Hematopoietic multipotent progenitor cell treated with erythropoietin and hydrocortisone succinate and interleukin-3 and kit ligand, for 4 days (in vitro differentiated cells): ENCODE measurements at regions not wholly inside any gene's neighbourhood (a gene's known extent, or its start where the extent isn't known, plus 50 kb on each side); places are given as distances from the start of the nearest gene placed in this dataset.
"Not testable (repeated sequence)": the region's sequence is repeated elsewhere in the genome, so short reads cannot be mapped to it uniquely, and the experiment has no call there.

ENCODE experiments used
- DNase-seq: peaks from one replicate; pipeline ENCODE4 v3.0.0-alpha.2; 2015

DNA sequence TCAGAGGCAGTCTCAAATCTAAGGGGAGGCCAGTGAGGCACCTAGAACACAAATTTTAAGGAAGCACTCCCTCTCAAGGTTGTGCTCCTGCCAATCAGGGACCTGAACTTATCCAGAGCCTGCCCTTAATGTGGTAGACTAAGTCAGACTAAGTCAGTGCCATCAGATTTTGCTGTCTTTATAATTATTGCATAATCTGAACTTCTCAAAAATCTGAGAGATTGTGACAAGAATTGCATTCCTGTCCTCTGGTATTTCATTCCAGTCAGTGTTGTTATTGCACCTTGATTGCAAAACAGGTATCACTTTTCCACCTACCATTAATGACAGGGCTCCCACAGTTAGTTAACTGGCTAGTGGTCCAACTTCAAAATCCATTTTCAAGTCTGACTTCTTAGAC lies 197.1 kb upstream of the HCN1 start:
- DNase-seq, result no peak

DNA sequence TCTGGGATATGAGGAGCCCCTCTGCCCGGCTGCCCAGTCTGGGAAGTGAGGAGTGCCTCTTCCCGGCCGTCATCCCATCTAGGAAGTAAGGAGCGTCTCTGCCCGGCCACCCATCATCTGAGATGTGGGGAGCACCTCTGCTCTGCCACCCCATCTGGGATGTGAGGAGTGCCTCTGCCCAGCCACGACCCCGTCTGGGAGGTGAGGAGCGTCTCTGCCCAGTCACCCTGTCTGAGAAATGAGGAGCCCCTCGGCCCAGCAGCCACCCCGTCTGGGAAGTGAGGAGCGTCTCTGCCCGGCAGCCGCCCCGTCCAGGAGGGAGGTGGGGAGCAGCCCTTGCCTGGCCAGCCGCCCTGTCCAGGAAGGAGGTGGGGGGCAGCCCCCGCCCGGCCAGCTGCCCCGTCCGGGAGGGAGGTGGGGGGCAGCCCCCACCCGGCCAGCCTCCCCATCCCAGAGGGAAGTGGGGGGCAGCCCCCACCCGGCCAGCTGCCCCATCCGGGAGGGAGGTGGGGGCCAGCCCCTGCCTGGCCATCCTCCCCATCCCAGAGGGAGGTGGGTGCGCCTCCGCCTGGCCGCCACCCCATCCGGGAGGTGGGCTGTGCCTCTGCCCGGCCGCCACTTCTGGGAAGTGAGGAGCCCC lies 194.4 kb upstream of the HCN1 start:
- not testable (repeated sequence) for DNase-seq

GRCh38 chr5:45862763-45863162 lies 166.6 kb upstream of the HCN1 start:
- no peak for DNase-seq

GRCh38 chr5:45847877-45848276 lies 151.7 kb upstream of the HCN1 start:
- DNase-seq, result no peak

DNA sequence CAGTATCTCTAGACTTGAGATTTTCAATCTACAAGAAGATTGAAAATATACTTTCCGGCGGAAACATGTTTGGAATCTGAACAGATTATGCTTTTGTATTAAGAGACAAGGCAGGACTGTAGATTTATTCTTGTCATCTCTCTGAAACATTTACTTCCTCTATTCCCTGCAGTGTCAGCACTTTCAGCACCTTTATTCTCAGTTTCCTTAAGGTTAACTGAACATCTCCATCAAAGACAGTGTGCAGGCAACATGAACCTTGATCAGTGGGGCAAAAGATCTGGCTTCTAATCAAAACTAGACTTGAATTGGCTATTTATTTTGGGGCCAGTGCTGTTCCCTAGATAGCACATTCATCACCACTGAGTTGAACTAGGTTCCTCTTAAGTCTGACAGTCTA lies 129.9 kb upstream of the HCN1 start:
- DNase-seq, result no peak

DNA sequence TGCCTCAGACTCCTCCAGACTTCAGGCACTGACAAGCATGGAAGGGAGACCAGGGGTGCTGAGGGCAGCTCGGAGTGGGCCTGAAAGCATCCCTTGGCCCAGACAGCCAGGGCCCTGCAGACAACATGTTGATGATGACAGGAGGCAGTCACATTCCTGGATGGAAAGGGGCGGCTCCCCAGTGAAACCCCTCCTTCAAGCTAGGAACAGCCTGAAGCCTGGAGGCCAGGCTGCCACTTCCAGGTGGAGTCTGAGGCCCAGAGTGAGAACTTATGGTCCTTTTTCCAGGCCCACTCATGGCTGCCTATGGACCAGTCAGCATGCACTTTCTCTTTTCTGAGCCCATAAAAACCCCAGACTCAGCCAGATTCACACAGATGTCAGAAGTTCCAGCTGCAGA lies 104.2 kb upstream of the HCN1 start:
- DNase-seq, result no peak

DNA sequence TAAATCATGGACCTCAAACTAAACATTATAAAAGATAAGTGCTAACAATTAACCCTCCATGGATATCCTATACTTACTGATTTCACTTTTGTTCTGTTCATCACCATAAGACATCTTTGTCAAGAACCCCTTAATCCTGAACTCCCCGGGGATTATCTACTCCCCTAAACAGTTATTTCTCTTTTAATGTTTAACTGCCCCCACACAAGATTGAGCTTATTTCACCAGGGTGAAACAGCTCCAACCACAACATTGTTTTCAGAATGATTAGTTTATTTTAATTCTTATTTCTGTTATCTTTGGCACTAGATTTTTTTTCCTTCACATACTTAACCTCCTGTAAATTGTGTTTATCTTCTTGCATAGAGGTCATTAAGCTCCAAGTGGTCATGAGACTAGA lies 103.2 kb upstream of the HCN1 start:
- DNase-seq, result no peak

DNA sequence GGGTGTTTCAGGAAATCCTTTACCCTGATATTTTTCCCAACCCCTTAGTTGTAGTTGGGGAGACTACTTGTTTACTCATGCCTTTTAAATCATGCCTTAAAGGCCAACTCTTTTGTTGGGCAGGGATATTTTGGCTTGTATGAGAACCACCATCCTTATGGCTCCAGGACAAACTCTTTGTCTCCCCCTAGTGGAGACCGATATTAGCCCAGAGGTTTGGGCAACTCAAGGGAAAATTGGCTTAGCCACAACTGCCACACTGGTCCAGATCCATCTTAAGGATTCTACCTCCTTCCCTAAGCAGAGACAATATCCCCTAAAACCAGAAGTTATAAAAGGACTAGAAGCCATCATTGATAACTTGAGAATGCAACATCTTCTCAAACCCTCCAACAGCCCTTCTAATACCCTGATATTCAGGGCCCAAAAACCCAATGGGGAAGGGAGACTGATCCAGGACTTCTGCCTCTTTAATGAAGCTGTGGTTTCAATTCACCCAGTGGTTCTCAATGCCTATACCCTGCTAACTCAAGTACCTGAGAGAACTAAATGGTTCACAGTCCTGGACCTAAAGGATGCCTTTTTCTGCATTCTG lies 100.9 kb upstream of the HCN1 start:
- peak; percentile 43 for DNase-seq

DNA sequence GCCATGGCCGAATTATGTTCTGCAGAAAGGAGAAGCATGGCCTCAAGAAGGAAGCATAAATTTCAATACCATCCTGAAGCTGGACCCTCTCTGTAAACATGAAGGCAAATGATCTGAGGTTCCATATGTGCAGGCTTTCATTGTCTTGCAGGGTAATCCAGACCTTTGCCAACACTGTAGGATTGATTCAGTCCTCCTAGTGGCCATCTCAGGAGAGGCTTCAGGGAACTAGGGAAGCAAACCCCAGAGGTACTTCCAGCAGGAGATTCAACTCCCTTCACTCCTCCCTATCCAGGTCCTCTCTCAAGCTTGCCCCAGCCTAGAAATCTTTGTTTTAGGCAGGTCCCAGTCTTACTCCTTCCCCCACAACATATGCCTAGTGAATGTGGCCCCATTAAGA lies 99.3 kb upstream of the HCN1 start:
- no peak for DNase-seq

DNA sequence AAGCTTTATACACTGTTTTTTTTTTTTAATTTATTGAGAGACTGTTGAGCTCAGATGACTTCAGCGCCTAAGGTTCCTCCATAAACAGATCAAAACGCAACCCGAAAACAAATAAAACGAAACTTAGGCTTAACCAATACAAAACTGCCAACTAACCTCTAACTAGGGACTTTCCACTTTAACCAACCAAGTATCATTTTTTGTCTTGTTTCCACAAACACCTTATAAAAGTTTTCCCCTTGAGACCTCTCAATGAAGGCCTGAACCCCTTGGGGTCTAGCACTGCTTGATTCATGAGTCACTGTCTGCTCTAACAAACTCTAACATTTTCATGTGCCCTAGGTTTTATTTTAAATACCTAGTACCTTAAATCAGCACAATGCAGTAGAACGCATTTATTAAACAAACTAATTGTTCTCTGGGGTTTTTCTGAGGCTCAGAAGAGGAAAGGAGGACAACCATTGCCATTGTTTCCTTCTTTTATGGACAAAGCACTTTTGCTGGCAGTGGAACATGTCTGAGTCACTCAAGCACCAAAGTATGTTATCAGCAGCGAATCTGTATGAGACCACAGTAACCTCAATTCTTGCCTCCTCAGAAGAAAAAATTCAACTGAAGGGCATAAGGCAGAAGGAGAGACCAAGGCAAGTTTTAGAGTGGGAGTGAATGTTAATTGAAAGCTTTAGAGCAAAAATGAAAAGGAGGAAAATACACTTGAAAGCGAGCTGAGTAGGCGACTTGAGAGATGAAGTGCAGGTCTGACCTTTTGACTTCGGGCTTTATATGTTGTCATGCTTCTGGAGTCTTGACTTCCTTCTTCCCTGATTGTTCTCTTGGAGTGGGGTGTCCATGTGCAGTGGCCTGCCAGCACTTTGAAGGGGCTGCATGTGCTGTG lies 97.7 kb upstream of the HCN1 start:
- no peak for DNase-seq

DNA sequence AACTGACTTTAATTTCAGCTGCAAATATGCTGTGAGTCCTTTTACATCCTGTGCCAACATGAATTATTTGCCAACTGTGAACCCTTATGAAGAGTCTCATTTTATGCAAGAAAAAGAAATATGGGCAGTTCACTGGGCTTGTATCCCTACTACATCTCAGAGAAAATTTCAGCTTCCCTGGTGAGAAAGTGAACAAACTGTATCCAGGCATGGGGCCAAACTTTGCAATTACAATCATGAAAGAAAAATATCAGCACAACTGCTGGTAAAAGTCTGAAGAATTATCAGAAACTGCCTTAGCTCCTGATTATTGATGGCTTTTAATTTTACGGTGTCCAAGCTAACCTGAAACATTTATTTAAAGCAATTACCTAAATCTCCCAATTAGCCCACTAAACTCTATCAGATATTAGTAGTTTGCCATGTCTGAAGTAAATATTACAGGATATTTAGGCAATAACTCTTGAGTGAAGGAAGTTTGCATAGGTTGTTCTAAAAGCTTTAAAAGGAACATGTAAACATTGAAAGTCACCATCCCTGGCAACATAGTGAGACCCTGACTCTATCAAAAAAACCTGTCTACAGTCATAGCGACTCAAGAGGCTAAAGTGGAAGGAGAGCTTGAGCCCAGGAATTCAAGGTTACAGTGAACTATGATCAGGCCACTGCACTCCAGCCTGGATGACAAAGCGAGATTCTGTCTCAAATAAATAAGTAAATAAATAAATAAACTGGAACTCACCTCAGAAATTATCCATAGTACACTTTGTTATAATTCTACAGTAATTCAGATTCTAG lies 83.9 kb upstream of the HCN1 start:
- DNase-seq, result no peak

- DNase-seq, result peak; percentile 9
Observed at GRCh38 chr5:45774528-45774927, 78.3 kb upstream of the HCN1 start.

- no peak for DNase-seq
Observed at GRCh38 chr5:45772402-45772801, 76.2 kb upstream of the HCN1 start.

- no peak for DNase-seq
Observed at GRCh38 chr5:45765561-45765960, 69.4 kb upstream of the HCN1 start.

DNA sequence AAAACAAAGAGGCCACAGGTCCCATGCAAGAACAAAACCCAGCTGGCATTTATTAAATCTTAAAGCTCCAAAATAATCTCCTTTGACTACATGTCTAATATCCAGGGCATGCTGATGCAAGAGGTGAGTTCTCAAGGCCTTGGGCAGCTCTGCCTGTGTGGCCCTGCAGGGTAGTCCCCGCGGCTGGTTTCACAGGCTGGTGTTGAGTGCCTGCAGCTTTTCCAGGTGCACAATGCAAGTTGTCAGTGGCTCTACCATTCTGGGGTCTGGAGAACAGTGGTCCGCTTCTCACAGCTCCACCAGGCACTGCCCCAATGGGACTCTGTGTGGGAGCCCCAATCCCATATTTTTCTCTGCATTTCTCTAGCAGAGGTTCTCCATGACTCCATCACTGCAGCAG lies 54.4 kb upstream of the HCN1 start:
- no peak for DNase-seq

DNA sequence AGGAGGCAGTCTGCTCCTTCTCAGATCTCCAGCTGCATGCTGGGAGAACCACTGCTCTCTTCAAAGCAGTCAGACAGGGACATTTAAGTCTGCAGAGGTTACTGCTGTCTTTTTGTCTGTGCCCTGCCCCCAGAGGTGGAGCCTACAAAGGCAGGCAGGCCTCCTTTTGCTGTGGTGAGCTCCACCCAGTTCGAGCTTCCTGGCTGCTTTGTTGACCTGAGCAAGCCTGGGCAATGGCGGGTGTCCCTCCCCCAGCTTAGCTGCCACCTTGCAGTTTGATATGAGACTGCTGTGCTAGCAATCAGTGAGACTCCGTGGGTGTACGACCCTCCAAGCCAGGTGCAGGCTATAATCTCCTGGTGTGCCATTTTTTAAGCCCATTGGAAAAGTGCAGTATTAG lies 52.3 kb upstream of the HCN1 start:
- not testable (repeated sequence) for DNase-seq
